ENCODE measurements at regions not wholly inside any gene's neighbourhood (a gene's known extent, or its start where the extent isn't known, plus 50 kb on each side); places are given as distances from the start of the nearest gene placed in this dataset.

GRCh38 chr10:31623947-31624346 is 304.7 kb downstream of the ARHGAP12 start:
- TF ChIP-seq, protein P1, sequence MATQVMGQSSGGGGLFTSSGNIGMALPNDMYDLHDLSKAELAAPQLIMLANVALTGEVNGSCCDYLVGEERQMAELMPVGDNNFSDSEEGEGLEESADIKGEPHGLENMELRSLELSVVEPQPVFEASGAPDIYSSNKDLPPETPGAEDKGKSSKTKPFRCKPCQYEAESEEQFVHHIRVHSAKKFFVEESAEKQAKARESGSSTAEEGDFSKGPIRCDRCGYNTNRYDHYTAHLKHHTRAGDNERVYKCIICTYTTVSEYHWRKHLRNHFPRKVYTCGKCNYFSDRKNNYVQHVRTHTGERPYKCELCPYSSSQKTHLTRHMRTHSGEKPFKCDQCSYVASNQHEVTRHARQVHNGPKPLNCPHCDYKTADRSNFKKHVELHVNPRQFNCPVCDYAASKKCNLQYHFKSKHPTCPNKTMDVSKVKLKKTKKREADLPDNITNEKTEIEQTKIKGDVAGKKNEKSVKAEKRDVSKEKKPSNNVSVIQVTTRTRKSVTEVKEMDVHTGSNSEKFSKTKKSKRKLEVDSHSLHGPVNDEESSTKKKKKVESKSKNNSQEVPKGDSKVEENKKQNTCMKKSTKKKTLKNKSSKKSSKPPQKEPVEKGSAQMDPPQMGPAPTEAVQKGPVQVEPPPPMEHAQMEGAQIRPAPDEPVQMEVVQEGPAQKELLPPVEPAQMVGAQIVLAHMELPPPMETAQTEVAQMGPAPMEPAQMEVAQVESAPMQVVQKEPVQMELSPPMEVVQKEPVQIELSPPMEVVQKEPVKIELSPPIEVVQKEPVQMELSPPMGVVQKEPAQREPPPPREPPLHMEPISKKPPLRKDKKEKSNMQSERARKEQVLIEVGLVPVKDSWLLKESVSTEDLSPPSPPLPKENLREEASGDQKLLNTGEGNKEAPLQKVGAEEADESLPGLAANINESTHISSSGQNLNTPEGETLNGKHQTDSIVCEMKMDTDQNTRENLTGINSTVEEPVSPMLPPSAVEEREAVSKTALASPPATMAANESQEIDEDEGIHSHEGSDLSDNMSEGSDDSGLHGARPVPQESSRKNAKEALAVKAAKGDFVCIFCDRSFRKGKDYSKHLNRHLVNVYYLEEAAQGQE (IDR thresholded peaks at IDR 0.05; ENCODE audit: insufficient read depth in 1 of 2, low read depth in 2 of 2, low read length in 1 of 2): no peak
- no peak for TF ChIP-seq POLR2AphosphoS5 (IDR thresholded peaks at IDR 0.05; ENCODE audit: low read depth, low read length)
- TF ChIP-seq CTCF (IDR thresholded peaks at IDR 0.05): no peak
